MM.1S (cell line): ENCODE measurements at regions not wholly inside any gene's neighbourhood (a gene's known extent, or its start where the extent isn't known, plus 50 kb on each side); places are given as distances from the start of the nearest gene placed in this dataset.

Source experiments
- EZH2 ChIP-seq: fragments of 300-600 bp; sonication (generic); optimal IDR thresholded peaks from 2 replicates; pipeline ENCODE3; 2017; ENCODE audit warnings: low read depth, mild to moderate bottlenecking, antibody characterized with exemption, low read length, mixed read lengths
- TF ChIP-seq, protein P1 (sequence below): fragments of 300-600 bp; sonication (generic); IDR thresholded peaks from 2 replicates; pipeline ENCODE4 v1.5.1; 2016; ENCODE audit warnings: antibody characterized with exemption, low read length, mixed read lengths

DNA sequence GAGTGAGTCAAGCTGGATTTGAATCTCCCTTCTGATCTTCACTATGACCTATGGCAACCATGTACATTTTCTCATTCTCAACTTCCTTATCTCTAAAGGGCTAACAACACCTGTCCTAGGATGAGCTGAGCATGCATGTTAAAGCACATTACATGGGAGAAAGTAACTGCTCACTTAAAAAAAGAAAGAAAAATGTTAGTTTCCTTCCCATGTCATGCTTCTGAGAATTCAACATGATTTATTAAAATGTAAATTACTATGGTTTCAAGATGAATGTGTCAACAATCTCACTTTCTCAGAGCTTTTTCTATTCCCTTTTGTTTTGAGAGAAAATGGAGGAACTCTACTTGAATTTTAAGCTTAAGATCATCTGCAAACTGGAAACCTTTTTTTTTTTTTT, 295.3 kb downstream of the SKIDA1 start:
- TF ChIP-seq, protein P1, sequence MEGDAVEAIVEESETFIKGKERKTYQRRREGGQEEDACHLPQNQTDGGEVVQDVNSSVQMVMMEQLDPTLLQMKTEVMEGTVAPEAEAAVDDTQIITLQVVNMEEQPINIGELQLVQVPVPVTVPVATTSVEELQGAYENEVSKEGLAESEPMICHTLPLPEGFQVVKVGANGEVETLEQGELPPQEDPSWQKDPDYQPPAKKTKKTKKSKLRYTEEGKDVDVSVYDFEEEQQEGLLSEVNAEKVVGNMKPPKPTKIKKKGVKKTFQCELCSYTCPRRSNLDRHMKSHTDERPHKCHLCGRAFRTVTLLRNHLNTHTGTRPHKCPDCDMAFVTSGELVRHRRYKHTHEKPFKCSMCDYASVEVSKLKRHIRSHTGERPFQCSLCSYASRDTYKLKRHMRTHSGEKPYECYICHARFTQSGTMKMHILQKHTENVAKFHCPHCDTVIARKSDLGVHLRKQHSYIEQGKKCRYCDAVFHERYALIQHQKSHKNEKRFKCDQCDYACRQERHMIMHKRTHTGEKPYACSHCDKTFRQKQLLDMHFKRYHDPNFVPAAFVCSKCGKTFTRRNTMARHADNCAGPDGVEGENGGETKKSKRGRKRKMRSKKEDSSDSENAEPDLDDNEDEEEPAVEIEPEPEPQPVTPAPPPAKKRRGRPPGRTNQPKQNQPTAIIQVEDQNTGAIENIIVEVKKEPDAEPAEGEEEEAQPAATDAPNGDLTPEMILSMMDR, result no peak
- TF ChIP-seq EZH2, result no peak
